Breast epithelium (tissue), 3 donors: ENCODE measurements at regions not wholly inside any gene's neighbourhood (a gene's known extent, or its start where the extent isn't known, plus 50 kb on each side); places are given as distances from the start of the nearest gene placed in this dataset.

Experiments used
- CTCF ChIP-seq, 3 donors: fragments of 450-650 bp; IDR thresholded peaks; one replicate each; pipeline ENCODE4 v1.5.1; 2016 to 2017; ENCODE audit warnings: antibody characterized with exemption in 3 of 3, mild to moderate bottlenecking in 3 of 3, moderate library complexity in 3 of 3
- POLR2A ChIP-seq: fragments of 450-650 bp; IDR thresholded peaks from one replicate; pipeline ENCODE4 v1.6.1; 2016; ENCODE audit warnings: antibody characterized with exemption, mild to moderate bottlenecking, moderate library complexity
- POLR2AphosphoS5 ChIP-seq, 3 donors: sonication (generic); formaldehyde crosslinking; IDR thresholded peaks; one replicate each; pipeline ENCODE4 v1.6.1; 2017; ENCODE audit warnings: antibody characterized with exemption in 3 of 3

- TF ChIP-seq CTCF (IDR thresholded peaks at IDR 0.05) (no peak), POLR2A (no peak), POLR2AphosphoS5 (IDR thresholded peaks at IDR 0.05) (no peak)
Measured at GRCh38 chr4:123880631-123881030, 484.0 kb downstream of the SPRY1 start.
